OCI-LY3 (cell line): ENCODE measurements at regions not wholly inside any gene's neighbourhood (a gene's known extent, or its start where the extent isn't known, plus 50 kb on each side); places are given as distances from the start of the nearest gene placed in this dataset.

Source experiments
- H2AFZ ChIP-seq: fragments of 200-600, 300-600 bp; shearing (Covaris generic); 2 replicates; pipeline ENCODE4 v1.6.0; 2014; ENCODE audit warnings: antibody characterized with exemption, low read depth, low read length
- H3K27ac ChIP-seq: fragments of 200-600, 300-600 bp; sonication (generic); 2 replicates; pipeline ENCODE4 v1.5.1; 2014; ENCODE audit warnings: mild to moderate bottlenecking, low read length, moderate library complexity, mixed read lengths
- H3K27me3 ChIP-seq: fragments of 200-600, 300-600 bp; sonication (generic); 2 replicates; pipeline ENCODE4 v1.6.1; 2014; ENCODE audit warnings: low read depth, low read length, mixed read lengths
- H3K36me3 ChIP-seq: fragments of 200-600, 300-600 bp; sonication (generic); replicated peaks from 2 replicates; pipeline ENCODE3; 2014; ENCODE audit warnings: low read depth, low read length, mixed read lengths
- H3K4me1 ChIP-seq: fragments of 300-600, 200-600 bp; sonication (generic); 2 replicates; pipeline ENCODE4 v1.6.1; 2014; ENCODE audit warnings: low read length, mixed read lengths
- H3K4me2 ChIP-seq: fragments of 200-600, 300-600 bp; sonication (generic); 2 replicates; pipeline ENCODE4 v1.6.1; 2014; ENCODE audit warnings: low read length, mixed read lengths
- H3K4me3 ChIP-seq: fragments of 300-600, 200-600 bp; sonication (generic); 2 replicates; pipeline ENCODE4 v1.5.1; 2014; ENCODE audit warnings: antibody characterized with exemption, mild to moderate bottlenecking, low read length, moderate library complexity
- H3K79me2 ChIP-seq: fragments of 300-600, 200-600 bp; shearing (Covaris generic); 2 replicates; pipeline ENCODE4 v1.6.1; 2014; ENCODE audit warnings: mild to moderate bottlenecking, low read length, mixed read lengths
- H3K9ac ChIP-seq: fragments of 300-600, 200-600 bp; shearing (Covaris generic); 2 replicates; pipeline ENCODE4 v1.6.0; 2014; ENCODE audit warnings: mild to moderate bottlenecking, low read length, moderate library complexity
- H3K9me3 ChIP-seq: fragments of 200-600, 300-600 bp; shearing (Covaris generic); 2 replicates; pipeline ENCODE4 v1.6.1; 2014; ENCODE audit warnings: low read length, mixed read lengths; ENCODE audit not compliant: insufficient read depth
- H4K20me1 ChIP-seq: fragments of 200-600, 300-600 bp; sonication (generic); 2 replicates; pipeline ENCODE4 v1.6.1; 2016; ENCODE audit warnings: low read length, mixed read lengths; ENCODE audit not compliant: insufficient read depth
- EZH2phosphoT487 ChIP-seq: fragments of 200-600 bp; shearing (Covaris generic); IDR thresholded peaks from 2 replicates; pipeline ENCODE4 v1.6.1; 2018; ENCODE audit warnings: antibody characterized with exemption, mixed run types, low read depth
- TF ChIP-seq, protein P1 (sequence below): fragments of 200-600, 300-600 bp; sonication (generic); IDR thresholded peaks from 2 replicates; pipeline ENCODE4 v1.5.1; 2014; ENCODE audit warnings: antibody characterized with exemption, low read length, low read depth

DNA sequence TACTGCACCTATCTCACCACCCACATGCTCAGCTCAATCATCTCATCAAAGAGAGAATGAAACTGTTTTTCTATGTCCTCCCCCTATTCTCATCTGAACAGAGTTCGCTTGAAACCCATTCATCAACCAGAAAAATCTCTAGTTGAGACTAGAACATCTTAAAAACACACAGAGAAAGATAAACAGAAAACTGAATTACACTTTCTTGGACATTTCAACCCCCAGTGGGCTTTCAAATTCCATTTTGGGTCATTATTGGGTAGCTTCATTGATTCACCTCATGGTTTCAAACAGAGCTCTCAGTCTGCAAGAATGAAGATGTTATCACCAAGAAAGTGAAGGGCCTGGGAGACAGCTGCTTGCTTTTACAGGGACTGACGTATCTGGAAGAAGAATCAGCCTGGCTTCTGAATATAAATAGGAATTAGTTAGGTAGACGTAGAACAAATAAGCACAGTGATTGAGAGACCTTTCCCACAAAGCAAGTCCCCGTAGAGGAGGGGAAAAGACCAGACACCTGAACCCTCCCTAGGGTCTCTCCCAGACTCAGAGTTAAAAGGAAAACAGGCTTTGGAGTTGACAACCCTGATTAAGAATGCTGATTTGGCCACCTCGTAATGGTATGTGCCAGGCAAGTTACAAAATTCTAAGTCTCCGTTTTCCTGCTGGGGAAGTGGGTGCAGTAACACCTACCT, 155.7 kb downstream of the BBOX1 start:
- peaks cover 4% of the 10 kb centered on the region for H3K36me3 ChIP-seq
- H3K4me3 ChIP-seq: no peak overlapping the region
- TF ChIP-seq, protein P1, sequence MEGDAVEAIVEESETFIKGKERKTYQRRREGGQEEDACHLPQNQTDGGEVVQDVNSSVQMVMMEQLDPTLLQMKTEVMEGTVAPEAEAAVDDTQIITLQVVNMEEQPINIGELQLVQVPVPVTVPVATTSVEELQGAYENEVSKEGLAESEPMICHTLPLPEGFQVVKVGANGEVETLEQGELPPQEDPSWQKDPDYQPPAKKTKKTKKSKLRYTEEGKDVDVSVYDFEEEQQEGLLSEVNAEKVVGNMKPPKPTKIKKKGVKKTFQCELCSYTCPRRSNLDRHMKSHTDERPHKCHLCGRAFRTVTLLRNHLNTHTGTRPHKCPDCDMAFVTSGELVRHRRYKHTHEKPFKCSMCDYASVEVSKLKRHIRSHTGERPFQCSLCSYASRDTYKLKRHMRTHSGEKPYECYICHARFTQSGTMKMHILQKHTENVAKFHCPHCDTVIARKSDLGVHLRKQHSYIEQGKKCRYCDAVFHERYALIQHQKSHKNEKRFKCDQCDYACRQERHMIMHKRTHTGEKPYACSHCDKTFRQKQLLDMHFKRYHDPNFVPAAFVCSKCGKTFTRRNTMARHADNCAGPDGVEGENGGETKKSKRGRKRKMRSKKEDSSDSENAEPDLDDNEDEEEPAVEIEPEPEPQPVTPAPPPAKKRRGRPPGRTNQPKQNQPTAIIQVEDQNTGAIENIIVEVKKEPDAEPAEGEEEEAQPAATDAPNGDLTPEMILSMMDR: no peak
- no peak for TF ChIP-seq EZH2phosphoT487
- H2AFZ ChIP-seq: no peak overlapping the region
- H3K9me3 ChIP-seq: no peaks in the 10 kb centered on the region
- no peaks in the 10 kb centered on the region for H3K79me2 ChIP-seq
- no peaks in the 10 kb centered on the region for H3K27me3 ChIP-seq
- H3K27ac ChIP-seq: no peak overlapping the region
- H3K4me1 ChIP-seq: no peaks in the 10 kb centered on the region
- no peak overlapping the region for H3K4me2 ChIP-seq
- no peaks in the 10 kb centered on the region for H4K20me1 ChIP-seq
- H3K9ac ChIP-seq: no peak overlapping the region

DNA sequence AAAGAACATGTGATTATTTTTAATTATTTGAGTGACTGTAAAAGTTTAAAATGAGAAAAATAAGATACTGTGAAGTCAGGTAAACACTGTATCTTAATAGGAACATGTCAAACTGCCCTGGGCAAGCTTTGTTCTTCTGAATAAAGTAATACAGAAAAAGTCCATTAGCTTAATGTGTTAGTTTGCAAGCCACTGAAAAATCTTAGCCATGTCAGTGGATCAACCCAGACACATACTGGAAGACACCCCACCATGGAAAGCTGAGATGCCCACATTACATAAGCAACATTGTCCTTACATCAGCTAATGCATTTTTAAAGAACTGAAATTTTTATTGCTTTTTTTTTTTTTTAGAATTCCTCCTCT, 155.2 kb downstream of the BBOX1 start:
- Histone ChIP-seq H3K4me3 (no peak overlapping the region), H3K27me3 (no peaks in the 10 kb centered on the region), H3K4me1 (no peaks in the 10 kb centered on the region), H3K36me3 (peaks cover 5% of the 10 kb centered on the region), H3K4me2 (no peak overlapping the region), H3K9me3 (no peaks in the 10 kb centered on the region), H4K20me1 (no peaks in the 10 kb centered on the region), H2AFZ (no peak overlapping the region), H3K9ac (no peak overlapping the region), H3K79me2 (no peaks in the 10 kb centered on the region), H3K27ac (no peak overlapping the region)
- no peak for TF ChIP-seq EZH2phosphoT487
- TF ChIP-seq, protein P1: no peak

- H3K4me1 ChIP-seq: no peaks in the 10 kb centered on the region
- TF ChIP-seq, protein P1: no peak
- no peak for TF ChIP-seq EZH2phosphoT487
- H3K4me3 ChIP-seq: no peak overlapping the region
- peaks cover 5% of the 10 kb centered on the region for H3K36me3 ChIP-seq
- no peaks in the 10 kb centered on the region for H4K20me1 ChIP-seq
- H3K4me2 ChIP-seq: no peak overlapping the region
- no peaks in the 10 kb centered on the region for H3K9me3 ChIP-seq
- no peaks in the 10 kb centered on the region for H3K79me2 ChIP-seq
- no peak overlapping the region for H3K27ac ChIP-seq
- no peak overlapping the region for H2AFZ ChIP-seq
- no peak overlapping the region for H3K9ac ChIP-seq
- no peaks in the 10 kb centered on the region for H3K27me3 ChIP-seq
Measured at GRCh38 chr11:27194976-27195375, 154.4 kb downstream of the BBOX1 start.

GRCh38 chr11:27193434-27194225, 153.0 kb downstream of the BBOX1 start:
- Histone ChIP-seq H3K27me3 (no peaks in the 10 kb centered on the region), H3K79me2 (no peaks in the 10 kb centered on the region), H3K4me1 (no peaks in the 10 kb centered on the region), H3K27ac (no peak overlapping the region), H3K9ac (no peak overlapping the region), H3K36me3 (peaks cover 5% of the 10 kb centered on the region), H3K9me3 (no peaks in the 10 kb centered on the region), H3K4me3 (no peak overlapping the region), H2AFZ (no peak overlapping the region), H4K20me1 (no peaks in the 10 kb centered on the region), H3K4me2 (no peak overlapping the region)
- TF ChIP-seq, protein P1: no peak
- TF ChIP-seq EZH2phosphoT487: no peak
